ENCODE measurements at regions not wholly inside any gene's neighbourhood (a gene's known extent, or its start where the extent isn't known, plus 50 kb on each side); places are given as distances from the start of the nearest gene placed in this dataset.

DNA sequence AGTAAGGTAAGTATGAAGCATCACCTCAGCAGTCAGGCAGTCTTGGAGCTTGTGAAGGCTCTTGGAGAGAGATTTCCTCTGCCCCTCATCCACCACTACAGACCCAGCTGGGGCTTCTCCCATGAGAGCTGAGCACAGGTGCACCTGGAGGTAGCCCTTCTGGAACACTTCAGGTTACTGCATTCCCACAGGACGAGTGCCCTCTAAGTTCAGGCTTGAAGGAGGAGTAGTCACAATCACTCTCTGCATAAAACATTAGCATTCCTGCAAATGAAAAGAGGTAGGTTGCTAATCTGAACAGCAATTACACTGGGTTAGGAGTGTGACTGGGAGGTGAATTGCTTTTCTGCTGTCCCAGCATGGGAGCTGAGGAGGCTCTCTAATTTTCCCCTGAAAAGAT, 308.8 kb downstream of the TEX13C start:
- no peaks in the 10 kb centered on the region for H4K20me1 ChIP-seq (ENCODE audit: insufficient read depth, low read length)
- H3K4me1 ChIP-seq (ENCODE audit: insufficient read depth, low read length), result no peaks in the 10 kb centered on the region
- ATAC-seq (no peak), FAIRE-seq (no peak), DNase-seq (ENCODE audit: low spot score) (no peak)
- H2AFZ ChIP-seq (ENCODE audit: low read length), result no peak overlapping the region
- no peaks in the 10 kb centered on the region for H3K79me2 ChIP-seq (ENCODE audit: insufficient read depth, low read length)
- WGBS (ENCODE audit: low lambda C conversion rate), result no CpG with 5 or more reads among the region's 1 CpG
- H3K9ac ChIP-seq (ENCODE audit: insufficient read depth, low read depth, low read length), result no peak overlapping the region
- ChIA-PET POLR2A (no interaction called here), CTCF (ENCODE audit: low intra/inter-chr PET ratio, low total read pairs) (no interaction called here)
- no peaks in the 10 kb centered on the region for H3K36me3 ChIP-seq (replicated peaks in 1 of 2; ENCODE audit: control insufficient read depth in 1 of 2, insufficient read depth in 2 of 2, low read length in 2 of 2)
- in situ Hi-C loops (cut with HindIII; ENCODE audit: extremely low pct_ligation_motif_present, low pct_unique_long_range_greater_than_20kb) (no loop called here), intact Hi-C loops (cut with micrococcal nuclease; ENCODE audit: unreplicated experiment) (no loop called here)
- no peaks in the 10 kb centered on the region for H3K27me3 ChIP-seq (ENCODE audit: control insufficient read depth in 1 of 2, insufficient read depth in 2 of 2, low read length in 2 of 2)
- H3K9me3 ChIP-seq (ENCODE audit: low read length), result peaks cover 12% of the 10 kb centered on the region; the same call in 1 of the 2 replicates
- no peak overlapping the region for H3K27ac ChIP-seq (ENCODE audit: extremely low read length, insufficient read depth, low read length)
- H3K4me2 ChIP-seq (ENCODE audit: low read depth, low read length), result no peak overlapping the region
- no TSS peak for BruUV-seq (replicated peaks)
- no peak for TF ChIP-seq ZNF749 (CRISPR knock-in tag; IDR thresholded peaks at IDR 0.05; ENCODE audit: borderline replicate concordance)
- TF ChIP-seq, protein P1, sequence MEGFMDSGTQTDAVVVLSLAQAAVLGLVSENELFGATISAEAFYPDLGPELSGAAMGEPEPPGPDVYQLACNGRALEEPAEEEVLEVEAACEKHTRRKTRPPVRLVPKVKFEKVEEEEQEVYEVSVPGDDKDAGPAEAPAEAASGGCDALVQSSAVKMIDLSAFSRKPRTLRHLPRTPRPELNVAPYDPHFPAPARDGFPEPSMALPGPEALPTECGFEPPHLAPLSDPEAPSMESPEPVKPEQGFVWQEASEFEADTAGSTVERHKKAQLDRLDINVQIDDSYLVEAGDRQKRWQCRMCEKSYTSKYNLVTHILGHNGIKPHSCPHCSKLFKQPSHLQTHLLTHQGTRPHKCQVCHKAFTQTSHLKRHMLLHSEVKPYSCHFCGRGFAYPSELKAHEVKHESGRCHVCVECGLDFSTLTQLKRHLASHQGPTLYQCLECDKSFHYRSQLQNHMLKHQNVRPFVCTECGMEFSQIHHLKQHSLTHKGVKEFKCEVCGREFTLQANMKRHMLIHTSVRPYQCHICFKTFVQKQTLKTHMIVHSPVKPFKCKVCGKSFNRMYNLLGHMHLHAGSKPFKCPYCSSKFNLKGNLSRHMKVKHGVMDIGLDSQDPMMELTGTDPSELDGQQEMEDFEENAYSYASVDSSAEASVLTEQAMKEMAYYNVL (CRISPR knock-in tag; IDR thresholded peaks at IDR 0.05; ENCODE audit: borderline replicate concordance), result no peak
- no peak for TF ChIP-seq PHF21A (CRISPR knock-in tag; IDR thresholded peaks at IDR 0.05)
- TF ChIP-seq, protein P2, sequence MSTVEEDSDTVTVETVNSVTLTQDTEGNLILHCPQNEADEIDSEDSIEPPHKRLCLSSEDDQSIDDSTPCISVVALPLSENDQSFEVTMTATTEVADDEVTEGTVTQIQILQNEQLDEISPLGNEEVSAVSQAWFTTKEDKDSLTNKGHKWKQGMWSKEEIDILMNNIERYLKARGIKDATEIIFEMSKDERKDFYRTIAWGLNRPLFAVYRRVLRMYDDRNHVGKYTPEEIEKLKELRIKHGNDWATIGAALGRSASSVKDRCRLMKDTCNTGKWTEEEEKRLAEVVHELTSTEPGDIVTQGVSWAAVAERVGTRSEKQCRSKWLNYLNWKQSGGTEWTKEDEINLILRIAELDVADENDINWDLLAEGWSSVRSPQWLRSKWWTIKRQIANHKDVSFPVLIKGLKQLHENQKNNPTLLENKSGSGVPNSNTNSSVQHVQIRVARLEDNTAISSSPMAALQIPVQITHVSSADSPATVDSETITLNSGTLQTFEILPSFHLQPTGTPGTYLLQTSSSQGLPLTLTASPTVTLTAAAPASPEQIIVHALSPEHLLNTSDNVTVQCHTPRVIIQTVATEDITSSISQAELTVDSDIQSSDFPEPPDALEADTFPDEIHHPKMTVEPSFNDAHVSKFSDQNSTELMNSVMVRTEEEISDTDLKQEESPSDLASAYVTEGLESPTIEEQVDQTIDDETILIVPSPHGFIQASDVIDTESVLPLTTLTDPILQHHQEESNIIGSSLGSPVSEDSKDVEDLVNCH (CRISPR knock-in tag; IDR thresholded peaks at IDR 0.05), result no peak
- TF ChIP-seq ZNF563 (CRISPR knock-in tag; IDR thresholded peaks at IDR 0.05), result no peak
- TF ChIP-seq MEIS2 (CRISPR knock-in tag; IDR thresholded peaks at IDR 0.05), result no peak
- TF ChIP-seq IRX3 (CRISPR knock-in tag; IDR thresholded peaks at IDR 0.05; ENCODE audit: borderline replicate concordance, low read depth), result no peak
- TF ChIP-seq, protein P3, sequence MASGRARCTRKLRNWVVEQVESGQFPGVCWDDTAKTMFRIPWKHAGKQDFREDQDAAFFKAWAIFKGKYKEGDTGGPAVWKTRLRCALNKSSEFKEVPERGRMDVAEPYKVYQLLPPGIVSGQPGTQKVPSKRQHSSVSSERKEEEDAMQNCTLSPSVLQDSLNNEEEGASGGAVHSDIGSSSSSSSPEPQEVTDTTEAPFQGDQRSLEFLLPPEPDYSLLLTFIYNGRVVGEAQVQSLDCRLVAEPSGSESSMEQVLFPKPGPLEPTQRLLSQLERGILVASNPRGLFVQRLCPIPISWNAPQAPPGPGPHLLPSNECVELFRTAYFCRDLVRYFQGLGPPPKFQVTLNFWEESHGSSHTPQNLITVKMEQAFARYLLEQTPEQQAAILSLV (CRISPR knock-in tag; IDR thresholded peaks at IDR 0.05; ENCODE audit: borderline replicate concordance), result no peak
- no peak for TF ChIP-seq ZKSCAN5 (CRISPR knock-in tag; IDR thresholded peaks at IDR 0.05)
- TF ChIP-seq ZZZ3 (CRISPR knock-in tag; IDR thresholded peaks at IDR 0.05; ENCODE audit: borderline replicate concordance), result no peak
- TF ChIP-seq DMAP1 (CRISPR knock-in tag; IDR thresholded peaks at IDR 0.05), result no peak
- H3K4me3 ChIP-seq (replicated peaks in 1 of 3; ENCODE audit: insufficient read depth in 1 of 3, low read depth in 2 of 3, low read length in 3 of 3), result no peak overlapping the region
